ENCODE measurements at regions not wholly inside any gene's neighbourhood (a gene's known extent, or its start where the extent isn't known, plus 50 kb on each side); places are given as distances from the start of the nearest gene placed in this dataset.

GRCh38 chr9:105176194-105176593 lies 68.3 kb upstream of the SLC44A1 start:
- Histone ChIP-seq H3F3A (ENCODE audit: insufficient read depth, low read length, poor library complexity, severe bottlenecking) (no peaks in the 10 kb centered on the region), H3K9me3 (ENCODE audit: low read length) (no peaks in the 10 kb centered on the region), H4K20me1 (ENCODE audit: insufficient read depth) (no peaks in the 10 kb centered on the region), H3K27ac (ENCODE audit: low read length) (no peak overlapping the region), H2AFZ (ENCODE audit: low read depth, low read length) (no peak overlapping the region), H3K9ac (ENCODE audit: low read length) (no peak overlapping the region), H3K4me2 (ENCODE audit: low read length) (no peak overlapping the region), H3K27me3 (ENCODE audit: insufficient read depth, low read depth, low read length) (no peaks in the 10 kb centered on the region), H3K9me2 (ENCODE audit: insufficient read depth, low read length) (no peaks in the 10 kb centered on the region), H3K36me3 (ENCODE audit: insufficient read depth, low read length) (no peaks in the 10 kb centered on the region), H3K4me3 (ENCODE audit: low read length) (no peak overlapping the region), H3K79me2 (replicated peaks; ENCODE audit: insufficient read depth, low read length) (no peaks in the 10 kb centered on the region)
- TF ChIP-seq RAD21 (conservative IDR thresholded peaks at IDR 0.05) (no peak), EZH2 (IDR thresholded peaks at IDR 0.05; ENCODE audit: borderline replicate concordance, insufficient read depth, low read length, poor library complexity, severe bottlenecking) (no peak), EP300 (conservative IDR thresholded peaks at IDR 0.05; ENCODE audit: poor library complexity, severe bottlenecking) (no peak), MXI1 (conservative IDR thresholded peaks at IDR 0.05; ENCODE audit: poor library complexity, severe bottlenecking) (no peak), REST (IDR thresholded peaks at IDR 0.05; ENCODE audit: borderline replicate concordance) (no peak), TAF1 (IDR thresholded peaks at IDR 0.05; ENCODE audit: low read depth) (no peak), SMC3 (conservative IDR thresholded peaks at IDR 0.05; ENCODE audit: poor library complexity) (no peak), CTCF (IDR thresholded peaks at IDR 0.05; ENCODE audit: poor library complexity, severe bottlenecking) (no peak)

- H3F3A ChIP-seq (ENCODE audit: insufficient read depth, low read length, poor library complexity, severe bottlenecking): no peaks in the 10 kb centered on the region
- H4K20me1 ChIP-seq (ENCODE audit: insufficient read depth): no peaks in the 10 kb centered on the region
- no peak overlapping the region for H2AFZ ChIP-seq (ENCODE audit: low read depth, low read length)
- no peaks in the 10 kb centered on the region for H3K36me3 ChIP-seq (ENCODE audit: insufficient read depth, low read length)
- no peak overlapping the region for H3K27ac ChIP-seq (ENCODE audit: low read length)
- H3K9me3 ChIP-seq (ENCODE audit: low read length): no peaks in the 10 kb centered on the region
- TF ChIP-seq MXI1 (conservative IDR thresholded peaks at IDR 0.05; ENCODE audit: poor library complexity, severe bottlenecking): no peak
- no peak for TF ChIP-seq REST (IDR thresholded peaks at IDR 0.05; ENCODE audit: borderline replicate concordance)
- no peak for TF ChIP-seq TAF1 (IDR thresholded peaks at IDR 0.05; ENCODE audit: low read depth)
- TF ChIP-seq POLR2AphosphoS5 (IDR thresholded peaks at IDR 0.05): no peak
- no peak for TF ChIP-seq EP300 (conservative IDR thresholded peaks at IDR 0.05; ENCODE audit: poor library complexity, severe bottlenecking)
- TF ChIP-seq CTCF (IDR thresholded peaks at IDR 0.05; ENCODE audit: poor library complexity, severe bottlenecking): no peak
- TF ChIP-seq EZH2 (IDR thresholded peaks at IDR 0.05; ENCODE audit: borderline replicate concordance, insufficient read depth, low read length, poor library complexity, severe bottlenecking): no peak
- no peak for TF ChIP-seq RAD21 (conservative IDR thresholded peaks at IDR 0.05)
- TF ChIP-seq SMC3 (conservative IDR thresholded peaks at IDR 0.05; ENCODE audit: poor library complexity): no peak
- no peaks in the 10 kb centered on the region for H3K27me3 ChIP-seq (ENCODE audit: insufficient read depth, low read depth, low read length)
- H3K4me3 ChIP-seq (ENCODE audit: low read length): no peak overlapping the region
- H3K9ac ChIP-seq (ENCODE audit: low read length): no peak overlapping the region
- H3K9me2 ChIP-seq (ENCODE audit: insufficient read depth, low read length): no peaks in the 10 kb centered on the region
- no peaks in the 10 kb centered on the region for H3K79me2 ChIP-seq (replicated peaks; ENCODE audit: insufficient read depth, low read length)
- H3K4me2 ChIP-seq (ENCODE audit: low read length): no peak overlapping the region
These were observed 66.4 kb upstream of the SLC44A1 start for GRCh38 chr9:105178076-105178475.
